Activated CD4-positive, alpha-beta T cell treated with anti-CD3 and anti-CD28 coated beads for 1 hour (primary cell): ENCODE measurements at regions not wholly inside any gene's neighbourhood (a gene's known extent, or its start where the extent isn't known, plus 50 kb on each side); places are given as distances from the start of the nearest gene placed in this dataset.
"Not testable (repeated sequence)": the region's sequence is repeated elsewhere in the genome, so short reads cannot be mapped to it uniquely, and the experiment has no call there.

Experiments used
- DNase-seq: peaks from one replicate; pipeline ENCODE4 v3.0.0-alpha.2; 2020

- not testable (repeated sequence) for DNase-seq
These were observed 1448.4 kb downstream of the KCNT2 start for GRCh38 chr1:195159795-195160194.

GRCh38 chr1:195158091-195158490 lies 1450.1 kb downstream of the KCNT2 start:
- DNase-seq = no peak

- DNase-seq = no peak
These were observed 1455.1 kb downstream of the KCNT2 start for GRCh38 chr1:195153107-195153506.

- DNase-seq = no peak
These were observed 1457.5 kb downstream of the KCNT2 start for GRCh38 chr1:195150768-195151167.

- DNase-seq = no peak
These were observed 1466.9 kb downstream of the KCNT2 start for GRCh38 chr1:195141294-195141693.

GRCh38 chr1:195130598-195130997 lies 1477.6 kb downstream of the KCNT2 start:
- no peak for DNase-seq

- no peak for DNase-seq
These were observed 1485.7 kb downstream of the KCNT2 start for GRCh38 chr1:195122497-195122896.

- no peak for DNase-seq
These were observed 1494.8 kb downstream of the KCNT2 start for GRCh38 chr1:195113471-195113870.

GRCh38 chr1:195105773-195106172 lies 1502.5 kb downstream of the KCNT2 start:
- no peak for DNase-seq

- no peak for DNase-seq
These were observed 1503.0 kb downstream of the KCNT2 start for GRCh38 chr1:195105281-195105680.

- no peak for DNase-seq
These were observed 1510.9 kb downstream of the KCNT2 start for GRCh38 chr1:195097316-195097715.

GRCh38 chr1:195096051-195096521 lies 1512.2 kb downstream of the KCNT2 start:
- DNase-seq = no peak

GRCh38 chr1:195085196-195085595 lies 1523.0 kb downstream of the KCNT2 start:
- DNase-seq = no peak

- no peak for DNase-seq
These were observed 1526.1 kb downstream of the KCNT2 start for GRCh38 chr1:195082183-195082582.

- DNase-seq = no peak
These were observed 1531.6 kb downstream of the KCNT2 start for GRCh38 chr1:195076682-195077081.

GRCh38 chr1:195075973-195076372 lies 1532.3 kb downstream of the KCNT2 start:
- DNase-seq = no peak

GRCh38 chr1:195071461-195071860 lies 1536.8 kb downstream of the KCNT2 start:
- DNase-seq = no peak

GRCh38 chr1:195065437-195065836 lies 1542.8 kb downstream of the KCNT2 start:
- DNase-seq = no peak

GRCh38 chr1:195064358-195064757 lies 1543.9 kb downstream of the KCNT2 start:
- no peak for DNase-seq

- DNase-seq = no peak
These were observed 1554.0 kb downstream of the KCNT2 start for GRCh38 chr1:195054217-195054687.

GRCh38 chr1:195053478-195053877 lies 1554.8 kb downstream of the KCNT2 start:
- no peak for DNase-seq

GRCh38 chr1:195047772-195048171 lies 1560.5 kb downstream of the KCNT2 start:
- no peak for DNase-seq

- no peak for DNase-seq
These were observed 1563.2 kb downstream of the KCNT2 start for GRCh38 chr1:195045072-195045471.

- DNase-seq = no peak
These were observed 1577.4 kb downstream of the KCNT2 start for GRCh38 chr1:195030793-195031192.

- no peak for DNase-seq
These were observed 1581.4 kb downstream of the KCNT2 start for GRCh38 chr1:195026792-195027191.

GRCh38 chr1:195019385-195019784 lies 1588.9 kb downstream of the KCNT2 start:
- DNase-seq = no peak
